C1 segment of cervical spinal cord (tissue), 14 donors: ENCODE measurements at regions not wholly inside any gene's neighbourhood (a gene's known extent, or its start where the extent isn't known, plus 50 kb on each side); places are given as distances from the start of the nearest gene placed in this dataset.
"Not testable (repeated sequence)": the region's sequence is repeated elsewhere in the genome, so short reads cannot be mapped to it uniquely, and the experiment has no call there.

Experiments used
- DNase-seq, 14 donors: peaks; one replicate each; lab custom pipeline; 2025; lab: John Stamatoyannopoulos, UW

DNA sequence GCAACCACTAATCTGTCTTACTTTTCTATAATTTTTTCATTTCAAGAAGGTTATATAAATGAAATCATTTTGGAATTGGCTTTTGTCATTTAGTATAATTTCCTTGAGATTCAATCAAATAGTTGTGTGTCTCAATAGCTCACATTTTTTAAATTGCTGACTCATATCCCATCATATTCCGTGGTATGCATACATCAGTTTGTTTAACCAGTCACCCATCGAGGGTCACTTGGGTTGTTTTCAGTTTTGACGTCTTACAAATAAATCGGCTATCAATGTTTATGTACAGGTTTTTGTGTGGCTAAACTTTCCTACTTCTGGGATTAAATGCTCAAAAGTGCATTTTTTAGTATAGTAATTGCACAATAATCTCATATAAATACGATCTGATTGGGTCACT, 185.5 kb downstream of the TAF11L14 start:
- no peak for DNase-seq

DNA sequence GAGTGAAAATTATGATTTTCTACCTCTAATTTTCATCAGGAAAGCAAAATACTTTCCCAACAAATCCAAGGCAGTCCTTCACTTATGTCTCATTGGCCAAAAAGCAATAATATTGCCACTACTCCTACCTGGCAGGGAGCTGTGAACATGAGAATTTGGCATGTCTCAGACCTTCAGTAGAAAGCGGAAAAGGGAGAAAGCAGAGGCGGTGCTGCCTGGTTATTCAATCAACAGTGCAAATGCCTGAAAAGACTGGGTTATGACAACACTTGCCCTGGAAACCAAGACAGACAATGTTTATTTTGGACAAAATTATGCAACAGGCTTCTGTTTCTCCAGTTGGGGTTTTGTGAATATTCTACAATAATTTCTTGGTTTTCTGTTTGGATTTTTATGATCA, 194.4 kb downstream of the TAF11L14 start:
- no peak for DNase-seq

- DNase-seq, result no peak
Measured at GRCh38 chr5:17829456-17829855, 195.2 kb downstream of the TAF11L14 start.

DNA sequence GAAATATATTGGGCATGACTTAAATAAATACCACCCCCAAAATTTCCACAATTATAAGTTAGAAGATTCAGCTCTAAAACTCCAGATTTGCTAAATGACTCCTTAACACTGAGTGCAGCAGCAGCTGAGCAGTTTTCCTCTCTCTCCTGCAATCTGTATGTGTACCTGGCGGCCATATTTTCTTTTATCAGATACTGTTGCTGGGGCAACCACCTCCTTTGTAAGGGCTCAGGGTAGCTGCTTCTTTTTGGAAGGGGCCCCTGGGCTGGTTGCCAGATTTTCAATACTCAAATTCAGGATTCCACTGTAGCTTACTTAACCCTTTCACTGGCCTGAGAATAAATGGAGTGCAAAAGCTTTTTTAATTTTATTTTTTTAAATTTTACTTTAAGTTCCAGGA, 197.0 kb downstream of the TAF11L14 start:
- DNase-seq, result no peak

- no peak for DNase-seq
Measured at GRCh38 chr5:17832949-17833745, 198.9 kb downstream of the TAF11L14 start.

- DNase-seq, result no peak
Measured at GRCh38 chr5:17837757-17838156, 203.5 kb downstream of the TAF11L14 start.

GRCh38 chr5:17838469-17838868, 204.2 kb downstream of the TAF11L14 start:
- DNase-seq, result no peak

GRCh38 chr5:17839848-17840247, 205.6 kb downstream of the TAF11L14 start:
- no peak for DNase-seq

- DNase-seq, result no peak
Measured at GRCh38 chr5:17846496-17846895, 212.2 kb downstream of the TAF11L14 start.

DNA sequence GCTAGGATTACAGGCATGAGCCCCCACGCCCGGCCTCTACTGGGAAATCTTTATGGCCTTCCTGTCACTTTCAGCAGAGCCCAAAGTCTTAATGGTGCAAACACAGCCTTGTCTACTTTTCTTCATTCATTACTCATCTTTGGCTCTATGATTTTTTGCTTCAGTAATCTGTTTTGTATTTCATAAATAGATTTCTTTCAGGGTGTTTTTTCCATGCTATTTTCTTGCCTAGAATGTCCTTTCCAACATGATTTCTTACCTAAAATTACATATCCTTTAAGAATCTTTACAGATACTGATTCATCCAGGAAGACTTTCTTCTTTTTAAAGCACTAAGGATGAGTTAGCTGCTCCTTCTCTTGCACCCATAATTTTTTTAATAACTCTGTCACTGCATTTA, 213.0 kb downstream of the TAF11L14 start:
- no peak for DNase-seq

DNA sequence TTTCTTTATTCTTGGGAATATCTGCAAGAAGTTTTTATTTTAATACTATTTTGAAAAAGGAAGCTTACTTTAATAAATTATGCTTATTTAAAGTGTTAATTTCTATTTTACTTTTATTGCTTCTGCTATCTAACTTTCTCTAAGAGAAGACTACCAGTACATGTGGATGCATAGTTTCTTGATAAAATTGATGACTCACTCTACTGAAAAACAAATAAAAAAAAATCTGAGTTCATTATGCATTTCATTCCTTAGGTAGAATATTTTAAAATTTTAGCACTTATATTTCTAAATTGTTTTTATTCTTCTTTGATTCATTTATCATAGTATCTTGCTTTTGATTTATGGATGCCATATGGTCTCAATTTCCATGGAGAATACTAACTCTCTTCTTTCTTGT, 217.9 kb downstream of the TAF11L14 start:
- DNase-seq, result no peak

- DNase-seq, result no peak
Measured at GRCh38 chr5:17852740-17853139, 218.5 kb downstream of the TAF11L14 start.

- peak in 1 of 14 donors; percentile 54 for DNase-seq
Measured at GRCh38 chr5:17854901-17855300, 220.6 kb downstream of the TAF11L14 start.

DNA sequence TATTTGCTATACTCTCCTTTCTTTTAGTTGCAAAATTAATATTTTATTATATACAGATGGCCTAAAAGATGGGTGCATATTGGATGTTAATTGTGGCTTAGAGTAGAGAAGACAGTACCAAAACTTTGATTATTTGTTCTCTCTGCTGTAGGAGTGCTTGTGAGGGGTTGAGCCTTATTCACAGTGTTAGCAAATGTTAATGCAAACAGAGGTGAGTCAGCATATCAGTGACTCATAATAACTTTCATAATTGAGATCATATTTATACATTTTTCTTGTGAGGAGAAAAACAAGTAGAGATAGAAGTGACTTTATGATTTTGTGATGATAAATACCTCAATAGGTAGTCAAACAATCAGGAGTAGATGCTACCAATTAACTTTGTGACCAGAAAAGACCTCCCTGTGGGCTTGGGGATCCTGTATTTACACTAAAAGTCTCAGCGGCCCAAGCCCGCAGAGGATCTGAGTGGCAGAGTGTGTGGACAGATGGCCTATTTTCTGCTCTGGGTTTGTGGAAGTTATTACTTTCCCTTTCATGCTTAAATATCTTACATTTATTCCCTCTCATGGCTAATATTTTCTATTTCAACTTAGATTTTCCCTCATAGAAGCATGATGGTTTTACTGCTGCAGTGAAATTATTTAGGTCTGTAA, 226.5 kb downstream of the TAF11L14 start:
- DNase-seq, result no peak

GRCh38 chr5:17864903-17865302, 230.6 kb downstream of the TAF11L14 start:
- not testable (repeated sequence) for DNase-seq

DNA sequence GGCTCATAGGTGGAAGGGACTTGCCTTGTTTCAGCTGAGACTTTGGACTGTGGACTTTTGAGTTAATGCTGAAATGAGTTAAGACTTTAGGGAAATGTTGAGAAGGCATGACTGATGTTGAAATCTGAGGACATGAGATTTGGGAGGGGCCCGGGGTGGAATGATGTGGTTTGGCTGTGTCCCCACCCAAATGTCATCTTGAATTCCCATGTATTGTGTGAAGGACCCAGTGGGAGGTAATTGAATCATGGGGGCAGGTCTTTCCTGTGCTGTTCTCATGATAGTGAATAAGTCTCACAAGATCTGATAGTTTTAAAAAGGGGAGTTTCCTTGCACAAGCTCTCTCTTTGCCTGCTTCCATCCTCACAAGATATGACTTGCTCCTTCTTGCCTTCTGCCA, 231.7 kb downstream of the TAF11L14 start:
- not testable (repeated sequence) for DNase-seq

DNA sequence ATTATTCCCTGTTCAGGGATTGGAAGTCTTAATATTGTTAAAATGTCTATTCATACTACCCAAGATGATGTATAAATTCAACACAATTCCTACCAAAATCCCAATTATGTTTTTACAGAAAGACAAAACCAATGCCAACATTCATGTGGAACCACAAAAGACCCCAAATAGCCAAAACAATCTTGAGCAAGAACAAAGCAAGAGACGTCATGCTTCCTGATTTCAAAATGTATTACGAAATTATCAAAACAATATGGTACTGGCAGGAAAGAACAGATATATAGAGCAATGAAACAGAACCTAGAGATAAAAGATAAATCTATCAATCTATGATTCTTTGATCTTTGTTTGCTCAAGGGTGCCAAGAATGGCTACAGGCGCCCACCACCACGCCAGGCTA, 237.9 kb downstream of the TAF11L14 start:
- no peak for DNase-seq

DNA sequence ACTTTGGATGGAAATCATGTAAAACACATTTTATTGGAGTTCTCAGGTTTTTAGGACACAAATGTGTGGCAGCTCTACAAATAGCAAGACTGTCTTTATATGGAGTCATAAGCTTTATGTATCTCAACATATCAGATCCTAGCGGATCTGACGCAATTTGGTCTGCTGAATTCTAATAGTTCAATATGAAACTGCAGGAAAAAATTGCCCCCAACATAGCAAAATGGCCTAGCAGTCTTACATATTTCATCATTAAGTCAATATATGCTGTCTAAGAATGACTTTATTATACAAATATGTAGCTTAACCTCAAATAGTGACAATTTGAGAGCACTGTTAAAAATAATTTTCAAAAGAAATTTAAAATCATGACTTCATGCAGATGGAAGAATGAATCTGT, 244.3 kb downstream of the TAF11L14 start:
- DNase-seq, result no peak

- DNase-seq, result no peak
Measured at GRCh38 chr5:17879276-17879675, 245.0 kb downstream of the TAF11L14 start.

- no peak for DNase-seq
Measured at GRCh38 chr5:17880869-17881268, 246.6 kb downstream of the TAF11L14 start.

DNA sequence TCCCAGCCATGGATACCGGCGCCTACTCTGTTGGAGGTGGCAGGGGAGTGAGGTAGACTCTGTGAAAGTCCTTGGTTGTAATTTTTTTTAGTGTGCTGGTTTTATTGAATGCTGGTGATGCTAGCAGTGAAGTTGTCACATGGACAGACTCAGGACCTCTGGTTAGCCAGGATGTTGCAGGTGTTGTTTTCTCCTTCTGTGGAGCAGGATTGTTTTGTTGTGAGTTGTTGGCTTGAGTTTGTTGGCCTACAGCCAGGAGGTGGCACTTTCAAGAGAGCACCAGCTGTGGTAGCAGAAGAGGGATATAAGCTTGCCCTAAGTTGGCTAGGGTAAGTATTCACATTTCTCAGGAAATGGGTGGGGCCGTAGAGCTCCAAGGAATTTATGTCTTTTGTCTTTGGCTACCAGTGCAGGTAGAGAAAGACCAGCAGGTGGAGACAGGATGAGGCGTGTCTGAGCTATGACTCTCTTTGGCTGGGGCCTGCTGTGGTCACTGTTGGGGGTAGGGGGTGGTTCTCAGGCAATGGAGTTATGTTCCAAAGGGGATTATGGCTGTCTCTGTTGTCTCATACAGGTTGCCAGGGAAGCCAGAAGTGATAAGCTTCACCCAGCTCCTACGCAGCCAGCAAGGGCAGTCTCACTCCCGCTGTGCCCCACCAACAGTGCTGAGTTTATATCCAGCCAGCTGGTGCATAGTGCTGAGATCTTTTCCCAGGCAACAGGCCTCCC, 248.7 kb downstream of the TAF11L14 start:
- DNase-seq, result no peak

- no peak for DNase-seq
Measured at GRCh38 chr5:17888155-17888554, 253.9 kb downstream of the TAF11L14 start.

DNA sequence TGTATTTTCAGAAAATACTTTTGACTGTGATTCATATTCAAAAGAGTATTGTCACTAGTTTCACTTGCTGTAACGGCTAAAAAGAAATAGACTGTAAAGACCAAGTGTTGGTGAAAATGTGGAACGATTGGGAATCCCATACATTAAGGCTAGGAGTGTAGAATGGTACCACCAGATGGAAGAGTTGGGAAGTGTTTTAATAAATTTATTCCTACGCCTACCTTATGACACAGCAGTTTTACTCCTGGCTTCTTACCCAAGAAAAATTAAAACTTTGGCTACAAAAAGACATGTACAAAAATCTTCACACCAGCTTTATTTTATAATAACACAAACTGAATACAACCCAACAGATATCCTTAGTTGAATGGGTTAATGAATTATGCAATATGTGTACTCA, 256.2 kb downstream of the TAF11L14 start:
- DNase-seq, result no peak
